ENCODE measurements at regions not wholly inside any gene's neighbourhood (a gene's known extent, or its start where the extent isn't known, plus 50 kb on each side); places are given as distances from the start of the nearest gene placed in this dataset.

- DNase-seq, result no peak
Observed at GRCh38 chr5:17763301-17763700, 129.0 kb downstream of the TAF11L14 start.

- no peak for DNase-seq
Observed at GRCh38 chr5:17766031-17766430, 131.8 kb downstream of the TAF11L14 start.

GRCh38 chr5:17769277-17769676 lies 135.0 kb downstream of the TAF11L14 start:
- no peak for DNase-seq

GRCh38 chr5:17772232-17772631 lies 138.0 kb downstream of the TAF11L14 start:
- no peak for DNase-seq

- DNase-seq, result no peak
Observed at GRCh38 chr5:17785774-17786173, 151.5 kb downstream of the TAF11L14 start.

GRCh38 chr5:17788351-17788750 lies 154.1 kb downstream of the TAF11L14 start:
- no peak for DNase-seq

GRCh38 chr5:17794201-17794600 lies 159.9 kb downstream of the TAF11L14 start:
- no peak for DNase-seq

DNA sequence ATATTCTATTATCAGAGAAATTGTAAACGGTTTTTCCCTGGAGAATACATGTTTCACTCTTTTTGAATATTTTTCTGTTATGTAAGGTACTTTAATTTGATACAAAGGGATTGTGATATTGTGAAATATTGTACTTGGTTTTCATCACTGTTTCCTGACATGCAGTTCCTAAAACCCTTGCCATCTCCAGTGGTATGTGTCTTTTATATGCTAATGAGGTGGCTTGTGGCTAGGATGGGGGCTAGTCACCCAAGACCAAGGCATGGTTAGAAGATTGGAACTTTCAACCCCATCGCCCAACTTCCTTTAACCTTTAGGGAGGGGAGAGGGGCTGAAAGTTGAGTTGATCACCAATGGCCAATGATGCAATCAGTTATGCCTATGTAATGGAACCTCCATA lies 160.6 kb downstream of the TAF11L14 start:
- no peak for DNase-seq

DNA sequence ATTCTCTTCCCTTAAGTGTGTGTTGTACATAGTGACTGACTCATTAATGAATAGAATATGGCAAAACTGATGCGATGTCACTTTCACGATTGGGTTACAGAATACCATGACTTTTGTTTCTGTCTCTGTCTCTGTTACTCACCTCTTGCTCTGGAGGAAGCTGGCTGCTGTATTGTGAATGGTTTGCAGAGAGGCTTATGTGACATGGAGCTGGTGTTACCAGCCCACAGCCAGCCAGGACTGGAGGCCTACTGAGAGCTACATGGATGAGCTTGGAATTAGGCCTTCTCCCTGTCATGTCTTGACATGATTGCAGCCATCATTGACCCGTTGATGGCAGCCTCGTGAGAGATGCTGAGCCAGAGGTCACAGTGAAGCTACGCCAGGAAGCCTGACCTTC lies 161.9 kb downstream of the TAF11L14 start:
- no peak for DNase-seq

DNA sequence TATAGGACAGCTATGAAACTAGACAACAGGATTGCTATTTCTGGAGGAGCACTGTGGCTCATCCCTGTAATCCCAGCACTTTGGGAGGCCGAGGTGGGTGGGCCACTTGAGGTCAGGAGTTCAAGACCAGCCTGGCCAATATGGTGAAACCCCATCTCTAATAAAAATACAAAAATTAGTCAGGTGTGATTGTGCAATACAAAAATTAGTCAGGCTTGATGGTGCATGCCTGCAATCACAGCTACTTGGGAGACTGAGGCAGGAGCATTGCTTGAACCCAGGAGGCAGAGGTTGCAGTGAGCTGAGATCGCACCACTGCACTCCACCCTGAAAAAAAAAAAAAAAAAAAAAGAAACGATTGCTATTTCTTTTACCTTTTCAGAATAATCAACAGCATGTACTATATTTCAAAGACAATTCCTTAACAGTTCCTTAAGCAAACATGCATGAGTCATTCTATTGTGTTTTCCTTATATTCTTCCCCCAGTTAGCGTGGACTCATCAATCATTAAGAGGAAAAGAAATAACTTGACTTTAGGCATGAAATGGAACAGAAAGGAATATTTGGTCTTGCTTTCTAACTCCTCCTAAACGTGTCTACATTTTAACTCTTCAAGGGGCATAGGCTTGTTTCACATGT lies 162.6 kb downstream of the TAF11L14 start:
- DNase-seq, result no peak

DNA sequence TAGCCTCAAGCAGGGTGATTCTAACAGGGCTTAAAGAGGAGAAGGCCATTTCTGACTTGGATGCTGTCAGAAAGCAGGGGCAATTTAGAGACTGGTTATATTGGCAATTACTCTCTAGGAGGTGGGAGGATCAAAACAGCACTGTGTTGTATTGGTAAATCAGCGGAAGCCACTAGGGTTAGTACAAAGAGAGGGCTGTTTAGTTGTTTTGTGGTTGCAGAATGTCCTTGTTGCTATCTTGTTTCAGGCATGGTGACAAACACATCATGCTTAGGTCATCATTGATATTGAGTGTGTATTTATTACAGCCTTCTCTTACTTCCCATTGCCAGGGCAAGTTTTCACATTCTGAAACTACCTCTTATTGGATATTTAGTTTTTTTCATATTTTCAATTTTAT lies 165.3 kb downstream of the TAF11L14 start:
- no peak for DNase-seq

DNA sequence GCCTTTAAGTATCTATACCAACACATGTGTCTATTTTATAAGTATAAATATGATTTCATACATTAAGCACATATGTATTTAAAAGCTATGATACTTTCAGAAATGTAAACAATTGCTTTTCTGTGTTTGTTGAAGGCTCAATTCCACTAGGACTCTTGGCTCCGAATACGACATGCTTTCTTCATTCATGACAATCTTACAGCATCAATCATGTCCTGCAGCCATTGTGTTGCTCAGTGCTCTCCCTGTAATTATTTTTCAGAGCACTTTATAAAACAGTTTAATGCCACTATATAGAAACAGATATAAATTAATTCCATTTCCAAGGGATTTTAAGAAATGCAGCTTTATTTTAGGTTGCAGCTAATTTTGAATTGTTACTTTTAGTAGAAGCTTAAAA lies 167.3 kb downstream of the TAF11L14 start:
- no peak for DNase-seq

DNA sequence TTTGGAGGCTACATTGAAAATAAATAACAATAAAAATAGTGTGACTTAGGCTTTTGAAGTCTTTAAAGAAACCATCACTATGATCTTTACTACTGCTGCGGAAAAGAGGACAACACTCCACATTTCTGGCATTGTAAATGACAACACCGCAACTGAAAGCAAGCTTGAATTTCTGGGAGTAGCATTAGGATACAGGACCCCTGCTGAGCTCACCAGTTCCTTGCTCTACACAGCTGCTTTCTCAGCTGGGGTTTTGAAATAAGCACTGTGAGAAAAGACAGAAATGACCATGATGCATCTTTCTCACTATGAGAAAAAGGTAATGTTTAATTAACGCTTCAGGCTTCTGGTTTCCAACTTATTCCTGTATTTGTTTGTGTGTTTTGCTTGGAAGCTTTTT lies 168.0 kb downstream of the TAF11L14 start:
- no peak for DNase-seq

- DNase-seq, result no peak
Observed at GRCh38 chr5:17803971-17804370, 169.7 kb downstream of the TAF11L14 start.

- DNase-seq, result no peak
Observed at GRCh38 chr5:17805227-17805825, 171.1 kb downstream of the TAF11L14 start.

DNA sequence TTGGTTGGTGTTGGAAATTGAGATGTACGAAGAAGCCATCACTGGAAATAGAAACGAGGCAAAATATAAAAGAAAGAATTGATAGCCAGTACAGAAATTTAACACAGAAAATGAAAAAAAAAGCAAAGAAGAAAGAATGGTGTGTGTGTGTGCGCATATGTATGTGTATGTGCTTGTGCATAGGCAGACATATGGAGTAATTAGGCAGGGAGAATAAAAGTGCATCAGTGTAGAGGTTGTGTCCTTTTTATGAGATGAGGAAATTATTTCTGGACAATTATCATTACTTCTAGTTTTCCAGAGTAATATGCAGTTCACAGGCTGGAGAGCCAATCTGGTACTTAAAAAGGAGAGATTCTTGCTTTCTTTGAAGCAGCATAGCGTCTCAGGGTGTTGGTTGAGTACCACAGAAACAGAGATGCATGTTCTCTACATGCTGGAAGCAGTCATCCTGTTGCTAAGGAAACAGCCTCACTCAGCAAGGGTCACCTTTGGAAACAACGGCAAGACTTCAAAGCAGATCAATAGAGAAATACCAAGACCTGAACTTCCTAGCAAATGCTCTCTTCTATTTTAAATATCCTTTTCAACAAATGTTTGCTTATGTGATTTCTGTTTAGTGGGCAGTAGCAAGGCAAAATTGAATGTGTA lies 172.7 kb downstream of the TAF11L14 start:
- no peak for DNase-seq

- no peak for DNase-seq
Observed at GRCh38 chr5:17808566-17808965, 174.3 kb downstream of the TAF11L14 start.

- DNase-seq, result no peak
Observed at GRCh38 chr5:17810734-17811133, 176.5 kb downstream of the TAF11L14 start.

- no peak for DNase-seq
Observed at GRCh38 chr5:17813214-17813613, 179.0 kb downstream of the TAF11L14 start.

DNA sequence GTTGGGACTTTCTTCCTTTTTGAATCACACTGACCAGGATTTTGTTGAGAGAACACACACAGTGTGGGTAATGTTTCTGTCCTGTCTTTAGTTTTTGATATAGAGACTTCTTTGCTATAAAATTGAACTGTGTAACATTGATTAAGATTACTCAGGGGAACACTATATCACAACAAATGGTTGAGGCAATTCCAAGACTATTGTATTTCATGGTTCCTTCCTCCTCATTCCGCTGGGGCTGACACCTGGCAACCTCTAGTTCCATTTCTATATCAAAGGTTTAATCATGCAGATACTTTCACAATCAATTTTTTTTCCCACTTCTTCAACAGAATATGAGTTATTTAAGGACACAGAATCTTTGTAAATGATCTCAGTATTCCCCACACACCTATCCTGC lies 182.2 kb downstream of the TAF11L14 start:
- DNase-seq, result no peak

GRCh38 chr5:17816944-17817343 lies 182.7 kb downstream of the TAF11L14 start:
- no peak for DNase-seq

GRCh38 chr5:17817990-17818389 lies 183.7 kb downstream of the TAF11L14 start:
- no peak for DNase-seq

DNA sequence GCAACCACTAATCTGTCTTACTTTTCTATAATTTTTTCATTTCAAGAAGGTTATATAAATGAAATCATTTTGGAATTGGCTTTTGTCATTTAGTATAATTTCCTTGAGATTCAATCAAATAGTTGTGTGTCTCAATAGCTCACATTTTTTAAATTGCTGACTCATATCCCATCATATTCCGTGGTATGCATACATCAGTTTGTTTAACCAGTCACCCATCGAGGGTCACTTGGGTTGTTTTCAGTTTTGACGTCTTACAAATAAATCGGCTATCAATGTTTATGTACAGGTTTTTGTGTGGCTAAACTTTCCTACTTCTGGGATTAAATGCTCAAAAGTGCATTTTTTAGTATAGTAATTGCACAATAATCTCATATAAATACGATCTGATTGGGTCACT lies 185.5 kb downstream of the TAF11L14 start:
- no peak for DNase-seq

DNA sequence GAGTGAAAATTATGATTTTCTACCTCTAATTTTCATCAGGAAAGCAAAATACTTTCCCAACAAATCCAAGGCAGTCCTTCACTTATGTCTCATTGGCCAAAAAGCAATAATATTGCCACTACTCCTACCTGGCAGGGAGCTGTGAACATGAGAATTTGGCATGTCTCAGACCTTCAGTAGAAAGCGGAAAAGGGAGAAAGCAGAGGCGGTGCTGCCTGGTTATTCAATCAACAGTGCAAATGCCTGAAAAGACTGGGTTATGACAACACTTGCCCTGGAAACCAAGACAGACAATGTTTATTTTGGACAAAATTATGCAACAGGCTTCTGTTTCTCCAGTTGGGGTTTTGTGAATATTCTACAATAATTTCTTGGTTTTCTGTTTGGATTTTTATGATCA lies 194.4 kb downstream of the TAF11L14 start:
- no peak for DNase-seq

- no peak for DNase-seq
Observed at GRCh38 chr5:17829456-17829855, 195.2 kb downstream of the TAF11L14 start.

Measured in activated CD4-positive, CD25-positive, alpha-beta regulatory T cell (primary cell).